ENCODE measurements at regions not wholly inside any gene's neighbourhood (a gene's known extent, or its start where the extent isn't known, plus 50 kb on each side); places are given as distances from the start of the nearest gene placed in this dataset.

GRCh38 chr16:9663588-9663987, 518.6 kb downstream of the GRIN2A start:
- TF ChIP-seq, protein P1, sequence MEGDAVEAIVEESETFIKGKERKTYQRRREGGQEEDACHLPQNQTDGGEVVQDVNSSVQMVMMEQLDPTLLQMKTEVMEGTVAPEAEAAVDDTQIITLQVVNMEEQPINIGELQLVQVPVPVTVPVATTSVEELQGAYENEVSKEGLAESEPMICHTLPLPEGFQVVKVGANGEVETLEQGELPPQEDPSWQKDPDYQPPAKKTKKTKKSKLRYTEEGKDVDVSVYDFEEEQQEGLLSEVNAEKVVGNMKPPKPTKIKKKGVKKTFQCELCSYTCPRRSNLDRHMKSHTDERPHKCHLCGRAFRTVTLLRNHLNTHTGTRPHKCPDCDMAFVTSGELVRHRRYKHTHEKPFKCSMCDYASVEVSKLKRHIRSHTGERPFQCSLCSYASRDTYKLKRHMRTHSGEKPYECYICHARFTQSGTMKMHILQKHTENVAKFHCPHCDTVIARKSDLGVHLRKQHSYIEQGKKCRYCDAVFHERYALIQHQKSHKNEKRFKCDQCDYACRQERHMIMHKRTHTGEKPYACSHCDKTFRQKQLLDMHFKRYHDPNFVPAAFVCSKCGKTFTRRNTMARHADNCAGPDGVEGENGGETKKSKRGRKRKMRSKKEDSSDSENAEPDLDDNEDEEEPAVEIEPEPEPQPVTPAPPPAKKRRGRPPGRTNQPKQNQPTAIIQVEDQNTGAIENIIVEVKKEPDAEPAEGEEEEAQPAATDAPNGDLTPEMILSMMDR (IDR thresholded peaks at IDR 0.05; ENCODE audit: low read length), result no peak
- TF ChIP-seq EZH2 (IDR thresholded peaks at IDR 0.05; ENCODE audit: borderline replicate concordance, low read length), result no peak

Data from OCI-LY1 (cell line).